ENCODE measurements at regions not wholly inside any gene's neighbourhood (a gene's known extent, or its start where the extent isn't known, plus 50 kb on each side); places are given as distances from the start of the nearest gene placed in this dataset.
A peak's percentile ranks its signal among the peaks of the same experiment; 100 is the strongest.

GRCh38 chr1:5748286-5749225 is 243.7 kb downstream of the NPHP4 start:
- DNase-seq: no peak

GRCh38 chr1:5747426-5748285 is 244.6 kb downstream of the NPHP4 start:
- no peak for DNase-seq

GRCh38 chr1:5746611-5747425 is 245.4 kb downstream of the NPHP4 start:
- no peak for DNase-seq

GRCh38 chr1:5745800-5746610 is 246.2 kb downstream of the NPHP4 start:
- DNase-seq: peak; percentile 6 to 47

- no peak for DNase-seq
These were observed 247.1 kb downstream of the NPHP4 start for GRCh38 chr1:5744911-5745799.

- no peak for DNase-seq
These were observed 247.9 kb downstream of the NPHP4 start for GRCh38 chr1:5744341-5744740.

- DNase-seq: no peak
These were observed 248.7 kb downstream of the NPHP4 start for GRCh38 chr1:5743435-5744095.

- DNase-seq: no peak
These were observed 249.4 kb downstream of the NPHP4 start for GRCh38 chr1:5742801-5743200.

- DNase-seq: no peak
These were observed 250.2 kb downstream of the NPHP4 start for GRCh38 chr1:5742032-5742431.

GRCh38 chr1:5740865-5741860 is 251.1 kb downstream of the NPHP4 start:
- no peak for DNase-seq

- no peak for DNase-seq
These were observed 251.8 kb downstream of the NPHP4 start for GRCh38 chr1:5740450-5740849.

GRCh38 chr1:5739561-5740078 is 252.6 kb downstream of the NPHP4 start:
- DNase-seq: no peak

GRCh38 chr1:5738911-5739462 is 253.2 kb downstream of the NPHP4 start:
- no peak for DNase-seq

- no peak for DNase-seq
These were observed 255.1 kb downstream of the NPHP4 start for GRCh38 chr1:5737081-5737480.

- DNase-seq: no peak
These were observed 257.2 kb downstream of the NPHP4 start for GRCh38 chr1:5734996-5735395.

- DNase-seq: no peak
These were observed 257.8 kb downstream of the NPHP4 start for GRCh38 chr1:5734414-5734813.

GRCh38 chr1:5733596-5733995 is 258.6 kb downstream of the NPHP4 start:
- no peak for DNase-seq

- DNase-seq: no peak
These were observed 261.2 kb downstream of the NPHP4 start for GRCh38 chr1:5731110-5731423.

Data from bone marrow (tissue), 2 donors.